ENCODE measurements at regions not wholly inside any gene's neighbourhood (a gene's known extent, or its start where the extent isn't known, plus 50 kb on each side); places are given as distances from the start of the nearest gene placed in this dataset.
"Not testable (repeated sequence)": the region's sequence is repeated elsewhere in the genome, so short reads cannot be mapped to it uniquely, and the experiment has no call there.

- not testable (repeated sequence) for TF ChIP-seq CTCF (conservative IDR thresholded peaks at IDR 0.05; ENCODE audit: low read length); EZH2phosphoT487 (IDR thresholded peaks at IDR 0.05; ENCODE audit: borderline replicate concordance)
These were observed 1740.6 kb upstream of the DEFB115 start for GRCh38 chr20:29516847-29517246.
